ENCODE measurements at regions not wholly inside any gene's neighbourhood (a gene's known extent, or its start where the extent isn't known, plus 50 kb on each side); places are given as distances from the start of the nearest gene placed in this dataset.

GRCh38 chr21:35692311-35692710 is 368.0 kb downstream of the SETD4 start:
- no peak for DNase-seq (ENCODE audit: low read depth)

- DNase-seq (ENCODE audit: low read depth), result no peak
Measured at GRCh38 chr21:35690436-35690835, 369.9 kb downstream of the SETD4 start.

GRCh38 chr21:35686156-35686555 is 374.2 kb downstream of the SETD4 start:
- DNase-seq (ENCODE audit: low read depth), result no peak

- no peak for DNase-seq (ENCODE audit: low read depth)
Measured at GRCh38 chr21:35683664-35684304, 376.5 kb downstream of the SETD4 start.

- no peak for DNase-seq (ENCODE audit: low read depth)
Measured at GRCh38 chr21:35682904-35683549, 377.3 kb downstream of the SETD4 start.

GRCh38 chr21:35681946-35682345 is 378.4 kb downstream of the SETD4 start:
- no peak for DNase-seq (ENCODE audit: low read depth)

- no peak for DNase-seq (ENCODE audit: low read depth)
Measured at GRCh38 chr21:35679076-35679475, 381.2 kb downstream of the SETD4 start.

- DNase-seq (ENCODE audit: low read depth), result no peak
Measured at GRCh38 chr21:35678393-35678792, 381.9 kb downstream of the SETD4 start.

- no peak for DNase-seq (ENCODE audit: low read depth)
Measured at GRCh38 chr21:35677298-35677841, 383.0 kb downstream of the SETD4 start.

- no peak for DNase-seq (ENCODE audit: low read depth)
Measured at GRCh38 chr21:35674895-35675470, 385.3 kb downstream of the SETD4 start.

- no peak for DNase-seq (ENCODE audit: low read depth)
Measured at GRCh38 chr21:35674091-35674671, 386.1 kb downstream of the SETD4 start.

- DNase-seq (ENCODE audit: low read depth), result no peak
Measured at GRCh38 chr21:35672313-35672712, 388.0 kb downstream of the SETD4 start.

GRCh38 chr21:35664683-35665082 is 395.6 kb downstream of the SETD4 start:
- no peak for DNase-seq (ENCODE audit: low read depth)

GRCh38 chr21:35663856-35664606 is 396.3 kb downstream of the SETD4 start:
- DNase-seq (ENCODE audit: low read depth), result no peak

- DNase-seq (ENCODE audit: low read depth), result no peak
Measured at GRCh38 chr21:35658242-35658641, 402.1 kb downstream of the SETD4 start.

GRCh38 chr21:35652872-35653271 is 407.5 kb downstream of the SETD4 start:
- DNase-seq (ENCODE audit: low read depth), result no peak

GRCh38 chr21:35652196-35652595 is 408.1 kb downstream of the SETD4 start:
- DNase-seq (ENCODE audit: low read depth), result no peak

GRCh38 chr21:35651196-35651595 is 409.1 kb downstream of the SETD4 start:
- no peak for DNase-seq (ENCODE audit: low read depth)

GRCh38 chr21:35649186-35649585 is 411.1 kb downstream of the SETD4 start:
- no peak for DNase-seq (ENCODE audit: low read depth)

GRCh38 chr21:35648512-35648911 is 411.8 kb downstream of the SETD4 start:
- no peak for DNase-seq (ENCODE audit: low read depth)

GRCh38 chr21:35646606-35647005 is 413.7 kb downstream of the SETD4 start:
- no peak for DNase-seq (ENCODE audit: low read depth)

GRCh38 chr21:35645991-35646390 is 414.3 kb downstream of the SETD4 start:
- DNase-seq (ENCODE audit: low read depth), result no peak
